Large intestine (tissue), 3 donors: ENCODE measurements at regions not wholly inside any gene's neighbourhood (a gene's known extent, or its start where the extent isn't known, plus 50 kb on each side); places are given as distances from the start of the nearest gene placed in this dataset.
"Not testable (repeated sequence)": the region's sequence is repeated elsewhere in the genome, so short reads cannot be mapped to it uniquely, and the experiment has no call there.

ENCODE experiments used
- DNase-seq, 2 donors: peaks; one replicate each; pipeline versions ENCODE4 v3.0.0 to v3.0.0-alpha.2; 2013
- H3K27ac ChIP-seq: one replicate; pipeline ENCODE4 v1.5.1; 2013; ENCODE audit warnings: low read length
- H3K27me3 ChIP-seq: 2 replicates; pipeline ENCODE4 v1.6.1; 2013; ENCODE audit warnings: low read length; ENCODE audit not compliant: control insufficient read depth, insufficient read depth
- H3K36me3 ChIP-seq: 2 replicates; pipeline ENCODE4 v1.6.1; 2013; ENCODE audit warnings: low read length; ENCODE audit not compliant: control insufficient read depth, insufficient read depth
- H3K4me1 ChIP-seq: one replicate; pipeline ENCODE4 v1.6.1; 2013; ENCODE audit warnings: low read length; ENCODE audit not compliant: control insufficient read depth, insufficient read depth
- H3K4me3 ChIP-seq: one replicate; pipeline ENCODE4 v1.5.1; 2013; ENCODE audit warnings: low read length
- H3K9me3 ChIP-seq: one replicate; pipeline ENCODE4 v1.6.1; 2013; ENCODE audit warnings: mild to moderate bottlenecking, low read depth, low read length, moderate library complexity; ENCODE audit not compliant: control insufficient read depth
- WGBS: methylation state at CpG from one replicate; pipeline ENCODE4 v1.1.5; 2013; ENCODE audit warnings: low lambda C conversion rate; ENCODE audit not compliant: insufficient coverage; 5-methylcytosine and 5-hydroxymethylcytosine counted together

- H3K9me3 ChIP-seq, result no peaks in the 10 kb centered on the region
- H3K27ac ChIP-seq, result no peak overlapping the region
- no peaks in the 10 kb centered on the region for H3K36me3 ChIP-seq
- H3K4me3 ChIP-seq, result no peak overlapping the region
- no peaks in the 10 kb centered on the region for H3K27me3 ChIP-seq
- DNase-seq, result peak in 1 of 2 donors; percentile 0
- 90% methylated on average over 2 of the region's 2 CpGs for WGBS
- H3K4me1 ChIP-seq, result no peaks in the 10 kb centered on the region
Measured at GRCh38 chr3:908839-909238, 184.0 kb upstream of the CNTN6 start.

- not testable (repeated sequence) for H3K27ac ChIP-seq, H3K27me3 ChIP-seq, H3K9me3 ChIP-seq, H3K4me3 ChIP-seq, H3K36me3 ChIP-seq, DNase-seq, H3K4me1 ChIP-seq
- WGBS, result 20% methylated on average over 1 of the region's 4 CpGs
Measured at GRCh38 chr3:912717-913116, 180.1 kb upstream of the CNTN6 start.

- Histone ChIP-seq H3K36me3 (no peaks in the 10 kb centered on the region), H3K27ac (no peak overlapping the region), H3K4me1 (no peaks in the 10 kb centered on the region), H3K9me3 (no peaks in the 10 kb centered on the region), H3K4me3 (no peak overlapping the region), H3K27me3 (no peaks in the 10 kb centered on the region)
- DNase-seq, result no peak
- WGBS, result 100% methylated on average over 1 of the region's 4 CpGs
Measured at GRCh38 chr3:923161-923910, 169.5 kb upstream of the CNTN6 start.

GRCh38 chr3:930866-931265 is 162.0 kb upstream of the CNTN6 start:
- no peaks in the 10 kb centered on the region for H3K27me3 ChIP-seq
- H3K4me1 ChIP-seq, result no peaks in the 10 kb centered on the region
- DNase-seq, result no peak
- no peak overlapping the region for H3K27ac ChIP-seq
- 80% methylated on average over 1 of the region's 1 CpG for WGBS
- no peaks in the 10 kb centered on the region for H3K36me3 ChIP-seq
- no peak overlapping the region for H3K4me3 ChIP-seq
- H3K9me3 ChIP-seq, result no peaks in the 10 kb centered on the region

GRCh38 chr3:933326-933725 is 159.5 kb upstream of the CNTN6 start:
- H3K9me3 ChIP-seq, result no peaks in the 10 kb centered on the region
- H3K27me3 ChIP-seq, result no peaks in the 10 kb centered on the region
- no peak overlapping the region for H3K27ac ChIP-seq
- no peaks in the 10 kb centered on the region for H3K4me1 ChIP-seq
- WGBS, result 100% methylated on average over 1 of the region's 2 CpGs
- no peak overlapping the region for H3K4me3 ChIP-seq
- no peaks in the 10 kb centered on the region for H3K36me3 ChIP-seq
- no peak for DNase-seq

- WGBS, result 71% methylated on average over 1 of the region's 1 CpG
Measured at GRCh38 chr3:944786-945185, 148.0 kb upstream of the CNTN6 start.

GRCh38 chr3:945738-946137 is 147.1 kb upstream of the CNTN6 start:
- no peaks in the 10 kb centered on the region for H3K27me3 ChIP-seq
- no peaks in the 10 kb centered on the region for H3K4me1 ChIP-seq
- no CpG with 5 or more reads among the region's 2 CpGs for WGBS
- H3K9me3 ChIP-seq, result no peaks in the 10 kb centered on the region
- no peak overlapping the region for H3K27ac ChIP-seq
- DNase-seq, result no peak
- no peak overlapping the region for H3K4me3 ChIP-seq
- H3K36me3 ChIP-seq, result no peaks in the 10 kb centered on the region

More at GRCh38 chr3:944786-945185, 148.0 kb upstream of the CNTN6 start:
- H3K4me1 ChIP-seq, result no peaks in the 10 kb centered on the region
- H3K9me3 ChIP-seq, result no peaks in the 10 kb centered on the region
- no peak overlapping the region for H3K27ac ChIP-seq
- no peak for DNase-seq
- no peaks in the 10 kb centered on the region for H3K36me3 ChIP-seq
- H3K4me3 ChIP-seq, result no peak overlapping the region
- H3K27me3 ChIP-seq, result no peaks in the 10 kb centered on the region

GRCh38 chr3:952906-953305 is 139.9 kb upstream of the CNTN6 start:
- no peak overlapping the region for H3K27ac ChIP-seq
- no CpG with 5 or more reads among the region's 1 CpG for WGBS
- H3K4me3 ChIP-seq, result no peak overlapping the region
- H3K27me3 ChIP-seq, result no peaks in the 10 kb centered on the region
- H3K4me1 ChIP-seq, result no peaks in the 10 kb centered on the region
- no peak for DNase-seq
- no peaks in the 10 kb centered on the region for H3K9me3 ChIP-seq
- H3K36me3 ChIP-seq, result no peaks in the 10 kb centered on the region

- H3K27me3 ChIP-seq, result no peaks in the 10 kb centered on the region
- no peak for DNase-seq
- 94% methylated on average over 2 of the region's 2 CpGs for WGBS
- H3K27ac ChIP-seq, result no peak overlapping the region
- no peak overlapping the region for H3K4me3 ChIP-seq
- H3K36me3 ChIP-seq, result no peaks in the 10 kb centered on the region
- peaks cover 5% of the 10 kb centered on the region for H3K9me3 ChIP-seq
- H3K4me1 ChIP-seq, result no peaks in the 10 kb centered on the region
Measured at GRCh38 chr3:963255-963654, 129.6 kb upstream of the CNTN6 start.

GRCh38 chr3:963755-964154 is 129.1 kb upstream of the CNTN6 start:
- WGBS, result 100% methylated on average over 2 of the region's 3 CpGs
- no peaks in the 10 kb centered on the region for H3K4me1 ChIP-seq
- DNase-seq, result no peak
- no peaks in the 10 kb centered on the region for H3K27me3 ChIP-seq
- no peak overlapping the region for H3K4me3 ChIP-seq
- H3K36me3 ChIP-seq, result no peaks in the 10 kb centered on the region
- H3K27ac ChIP-seq, result no peak overlapping the region
- H3K9me3 ChIP-seq, result peaks cover 5% of the 10 kb centered on the region

- no peak overlapping the region for H3K4me3 ChIP-seq
- H3K27me3 ChIP-seq, result no peaks in the 10 kb centered on the region
- peaks cover 2% of the 10 kb centered on the region for H3K9me3 ChIP-seq
- no peak for DNase-seq
- WGBS, result no CpG with 5 or more reads among the region's 3 CpGs
- H3K36me3 ChIP-seq, result no peaks in the 10 kb centered on the region
- no peaks in the 10 kb centered on the region for H3K4me1 ChIP-seq
- H3K27ac ChIP-seq, result no peak overlapping the region
Measured at GRCh38 chr3:965826-966225, 127.0 kb upstream of the CNTN6 start.
